Lung (tissue), 11 donors: ENCODE measurements at regions not wholly inside any gene's neighbourhood (a gene's known extent, or its start where the extent isn't known, plus 50 kb on each side); places are given as distances from the start of the nearest gene placed in this dataset.

Experiments
- ATAC-seq: fragments of 200-7000 bp; cut with Tn5 transposase; one replicate; pipeline ENCODE4 v1.9.1; 2020; ENCODE audit warnings: moderate number of reproducible peaks; ENCODE audit not compliant: insufficient read depth, low FRiP score
- DNase-seq, 3 donors: peaks; one replicate each; pipeline ENCODE4 v3.0.0-alpha.2; 2013 to 2017
- H3K27ac ChIP-seq, 2 donors: one replicate each; pipeline ENCODE4 v1.5.1; 2013; ENCODE audit warnings: mild to moderate bottlenecking in 2 of 2, moderate library complexity in 2 of 2, control low read depth in 1 of 2, inconsistent platforms in 1 of 2, low read depth in 1 of 2, low read length in 1 of 2
- H3K27me3 ChIP-seq, 3 donors: one replicate each; pipeline ENCODE4 v1.5.1; 2013; ENCODE audit warnings: low read length in 2 of 3; ENCODE audit not compliant: control insufficient read depth in 3 of 3, insufficient read depth in 3 of 3
- H3K36me3 ChIP-seq, 4 donors: one replicate each; pipeline ENCODE4 v1.5.1; 2013; ENCODE audit warnings: low read length in 4 of 4, mild to moderate bottlenecking in 1 of 4, moderate library complexity in 1 of 4; ENCODE audit not compliant: control insufficient read depth in 4 of 4, insufficient read depth in 4 of 4
- H3K4me1 ChIP-seq, 5 donors: one replicate each; pipeline ENCODE4 v1.5.1; 2013; ENCODE audit warnings: low read length in 5 of 5, mild to moderate bottlenecking in 2 of 5, moderate library complexity in 1 of 5; ENCODE audit not compliant: control insufficient read depth in 5 of 5, insufficient read depth in 5 of 5
- H3K4me3 ChIP-seq: one replicate; pipeline ENCODE4 v1.5.1; 2013; ENCODE audit warnings: mild to moderate bottlenecking, control low read depth, moderate library complexity
- H3K9ac ChIP-seq, 2 donors: one replicate each; pipeline ENCODE4 v1.5.1; 2013; ENCODE audit warnings: low read length in 2 of 2, control low read depth in 1 of 2; ENCODE audit not compliant: insufficient read depth in 1 of 2
- H3K9me3 ChIP-seq, 4 donors: one replicate each; pipeline ENCODE4 v1.5.1; 2013; ENCODE audit warnings: low read length in 3 of 4, mild to moderate bottlenecking in 1 of 4, moderate library complexity in 1 of 4; ENCODE audit not compliant: control insufficient read depth in 4 of 4, insufficient read depth in 3 of 4
- WGBS, 2 donors: extraction: QIAGEN DNeasy Blood & Tissue Kit; methylation state at CpG; one replicate each; pipeline ENCODE4 v1.1.7; 2013; 5-methylcytosine and 5-hydroxymethylcytosine counted together
- TF ChIP-seq, protein P1 (sequence below): IDR thresholded peaks from 2 replicates; pipeline ENCODE4 v1.5.1; 2012; ENCODE audit warnings: mild to moderate bottlenecking; ENCODE audit errors: control extremely low read depth, extremely low read depth
- donor health status: control.
- donor health status: control.
- donor health status: Bipolar disorder and iron deficiency.
- donor health status: healthy.
- donor health status: DM: yes; HTN: yes; CAD: no.

DNA sequence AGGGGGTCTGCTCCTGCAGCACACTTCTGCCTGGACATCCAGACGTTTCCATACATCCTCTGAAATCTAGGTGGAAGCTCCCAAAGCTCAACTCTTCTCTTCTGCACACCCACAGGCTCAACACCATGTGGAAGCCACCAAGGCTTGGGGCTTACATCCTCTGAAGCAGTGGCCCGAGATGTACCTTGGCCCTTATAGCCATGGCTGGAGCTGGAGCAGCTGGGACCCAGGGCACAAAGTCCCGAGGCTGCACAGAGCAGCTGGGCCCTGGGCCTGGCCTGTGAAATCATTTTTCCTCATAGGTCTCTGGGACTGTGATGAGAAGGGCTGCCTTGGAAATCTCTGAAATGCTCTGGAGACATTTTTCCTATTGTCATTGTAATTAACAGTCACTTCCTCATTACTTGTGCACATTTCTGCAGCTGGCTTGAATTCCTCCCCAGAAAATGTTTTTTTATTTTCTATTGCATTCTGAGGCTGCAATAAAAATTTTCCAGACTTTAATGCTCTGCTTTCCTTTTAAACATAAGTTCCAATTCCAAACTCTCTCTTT, 645.6 kb downstream of the RWDD3 start:
- Histone ChIP-seq H3K9me3 (no peaks in the 10 kb centered on the region), H3K4me3 (no peak overlapping the region), H3K27ac (no peak overlapping the region), H3K27me3 (no peaks in the 10 kb centered on the region), H3K36me3 (no peaks in the 10 kb centered on the region), H3K9ac (no peak overlapping the region), H3K4me1 (no peaks in the 10 kb centered on the region)
- DNase-seq (no peak), ATAC-seq (no peak)
- WGBS, 2 donors = 70 to 72% methylated on average over 3 of the region's 3 CpGs
- TF ChIP-seq, protein P1, sequence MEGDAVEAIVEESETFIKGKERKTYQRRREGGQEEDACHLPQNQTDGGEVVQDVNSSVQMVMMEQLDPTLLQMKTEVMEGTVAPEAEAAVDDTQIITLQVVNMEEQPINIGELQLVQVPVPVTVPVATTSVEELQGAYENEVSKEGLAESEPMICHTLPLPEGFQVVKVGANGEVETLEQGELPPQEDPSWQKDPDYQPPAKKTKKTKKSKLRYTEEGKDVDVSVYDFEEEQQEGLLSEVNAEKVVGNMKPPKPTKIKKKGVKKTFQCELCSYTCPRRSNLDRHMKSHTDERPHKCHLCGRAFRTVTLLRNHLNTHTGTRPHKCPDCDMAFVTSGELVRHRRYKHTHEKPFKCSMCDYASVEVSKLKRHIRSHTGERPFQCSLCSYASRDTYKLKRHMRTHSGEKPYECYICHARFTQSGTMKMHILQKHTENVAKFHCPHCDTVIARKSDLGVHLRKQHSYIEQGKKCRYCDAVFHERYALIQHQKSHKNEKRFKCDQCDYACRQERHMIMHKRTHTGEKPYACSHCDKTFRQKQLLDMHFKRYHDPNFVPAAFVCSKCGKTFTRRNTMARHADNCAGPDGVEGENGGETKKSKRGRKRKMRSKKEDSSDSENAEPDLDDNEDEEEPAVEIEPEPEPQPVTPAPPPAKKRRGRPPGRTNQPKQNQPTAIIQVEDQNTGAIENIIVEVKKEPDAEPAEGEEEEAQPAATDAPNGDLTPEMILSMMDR = no peak

DNA sequence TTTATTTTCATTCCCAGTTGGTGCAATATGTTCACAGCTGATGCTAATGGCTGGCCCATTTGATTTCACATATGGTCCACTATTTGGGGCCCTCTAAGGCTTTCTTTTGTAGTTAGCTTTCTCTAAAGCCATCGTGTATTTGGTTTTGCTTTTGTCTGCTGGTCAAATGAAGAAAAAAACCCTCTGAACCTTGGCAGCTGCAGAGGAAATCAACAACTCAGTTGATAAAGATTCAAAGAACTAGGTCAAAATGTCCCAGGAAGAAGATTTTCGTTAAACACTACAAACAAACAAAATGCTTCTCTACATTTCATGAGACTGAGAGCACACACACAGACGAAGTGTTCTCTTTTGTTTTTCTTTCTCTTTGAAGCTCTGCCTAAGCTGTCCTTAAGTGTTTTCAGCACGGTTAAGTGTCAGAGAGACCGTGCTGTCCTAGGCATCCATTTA, 655.0 kb downstream of the RWDD3 start:
- Histone ChIP-seq H3K27me3 (no peaks in the 10 kb centered on the region), H3K9ac (no peak overlapping the region), H3K4me3 (no peak overlapping the region), H3K27ac (no peak overlapping the region), H3K36me3 (no peaks in the 10 kb centered on the region), H3K9me3 (no peaks in the 10 kb centered on the region), H3K4me1 (peaks cover 0 to 10% (median 4%) of the 10 kb centered on the region in 5 donors)
- DNase-seq (peak in 2 of 3 donors; percentile 59 to 63), ATAC-seq (no peak)
- 22 to 41% methylated on average over 5 of the region's 5 CpGs for WGBS, 2 donors
- TF ChIP-seq, protein P1 = no peak

DNA sequence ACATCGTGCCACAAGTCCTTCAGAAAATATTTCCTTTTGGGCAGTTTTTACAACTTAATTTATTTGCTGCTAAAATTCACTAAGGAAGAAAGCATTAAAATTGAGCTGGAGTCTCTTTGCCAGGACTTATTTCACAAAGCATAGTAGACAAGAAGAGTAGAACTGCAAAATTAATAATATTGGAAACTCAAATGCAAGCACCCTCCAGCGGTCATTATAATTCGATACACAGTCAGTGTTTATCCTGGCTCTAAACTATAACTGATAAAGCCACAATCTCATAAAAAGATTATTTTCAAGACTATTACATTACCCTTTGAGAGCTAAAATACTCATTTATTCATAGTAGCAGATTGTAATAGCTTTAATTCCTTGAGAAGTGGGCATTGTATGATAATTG, 655.4 kb downstream of the RWDD3 start:
- TF ChIP-seq, protein P1 = no peak
- Histone ChIP-seq H3K27me3 (no peaks in the 10 kb centered on the region), H3K9ac (no peak overlapping the region), H3K4me3 (no peak overlapping the region), H3K9me3 (no peaks in the 10 kb centered on the region), H3K4me1 (peaks cover 0 to 10% (median 4%) of the 10 kb centered on the region in 5 donors), H3K36me3 (no peaks in the 10 kb centered on the region), H3K27ac (no peak overlapping the region)
- ATAC-seq (no peak), DNase-seq (no peak)
- 52 to 71% methylated on average over 3 of the region's 3 CpGs for WGBS, 2 donors

DNA sequence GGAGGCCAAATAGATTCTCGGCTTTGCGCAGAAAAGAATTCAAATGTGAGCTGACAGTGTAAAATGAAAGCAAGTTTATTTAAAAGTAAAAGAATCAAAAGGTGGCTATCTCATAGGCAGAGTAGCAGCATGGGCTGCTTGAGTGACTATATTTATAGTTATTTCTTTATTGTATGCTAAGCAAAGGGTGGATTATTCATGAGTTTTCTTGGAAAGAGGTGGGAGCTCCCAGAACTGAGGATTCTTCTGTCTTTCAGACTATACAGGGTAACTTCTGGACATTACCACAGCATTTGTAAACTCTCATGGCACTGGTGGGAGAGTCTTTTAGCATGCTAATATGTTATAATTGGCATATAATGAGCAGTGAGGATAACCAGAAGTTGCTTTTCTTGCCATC, 659.9 kb downstream of the RWDD3 start:
- Histone ChIP-seq H3K36me3 (no peaks in the 10 kb centered on the region), H3K9me3 (peaks cover 0 to 2% (median 0%) of the 10 kb centered on the region in 4 donors), H3K27me3 (no peaks in the 10 kb centered on the region), H3K4me1 (peaks cover 0 to 5% (median under 1%) of the 10 kb centered on the region in 5 donors), H3K9ac (no peak overlapping the region), H3K4me3 (no peak overlapping the region), H3K27ac (no peak overlapping the region)
- TF ChIP-seq, protein P1 = no peak
- DNase-seq = no peak
- WGBS, 2 donors = 97 to 98% methylated on average over 2 of the region's 2 CpGs
- ATAC-seq = no peak
